ENCODE measurements at regions not wholly inside any gene's neighbourhood (a gene's known extent, or its start where the extent isn't known, plus 50 kb on each side); places are given as distances from the start of the nearest gene placed in this dataset.

- TF ChIP-seq CTCF (conservative IDR thresholded peaks at IDR 0.05; ENCODE audit: low read length) (no peak), EZH2phosphoT487 (IDR thresholded peaks at IDR 0.05; ENCODE audit: borderline replicate concordance) (no peak)
These were observed 80.3 kb upstream of the AKIP1 start for GRCh38 chr11:8830641-8831040.
